Hepatocyte (in vitro differentiated cells): ENCODE measurements at regions not wholly inside any gene's neighbourhood (a gene's known extent, or its start where the extent isn't known, plus 50 kb on each side); places are given as distances from the start of the nearest gene placed in this dataset.

ENCODE experiments used
- CTCF ChIP-seq: fragments of 200-600 bp; sonication (generic); IDR thresholded peaks from 2 replicates; pipeline ENCODE4 v1.5.1; 2016; ENCODE audit warnings: antibody characterized with exemption, mild to moderate bottlenecking; ENCODE audit not compliant: poor library complexity
- EZH2phosphoT487 ChIP-seq: fragments of 200-600 bp; sonication (generic); IDR thresholded peaks from one replicate; pipeline ENCODE4 v1.6.1; 2018; ENCODE audit warnings: antibody characterized with exemption, mild to moderate bottlenecking, low read depth, moderate library complexity; ENCODE audit not compliant: unreplicated experiment, severe bottlenecking

DNA sequence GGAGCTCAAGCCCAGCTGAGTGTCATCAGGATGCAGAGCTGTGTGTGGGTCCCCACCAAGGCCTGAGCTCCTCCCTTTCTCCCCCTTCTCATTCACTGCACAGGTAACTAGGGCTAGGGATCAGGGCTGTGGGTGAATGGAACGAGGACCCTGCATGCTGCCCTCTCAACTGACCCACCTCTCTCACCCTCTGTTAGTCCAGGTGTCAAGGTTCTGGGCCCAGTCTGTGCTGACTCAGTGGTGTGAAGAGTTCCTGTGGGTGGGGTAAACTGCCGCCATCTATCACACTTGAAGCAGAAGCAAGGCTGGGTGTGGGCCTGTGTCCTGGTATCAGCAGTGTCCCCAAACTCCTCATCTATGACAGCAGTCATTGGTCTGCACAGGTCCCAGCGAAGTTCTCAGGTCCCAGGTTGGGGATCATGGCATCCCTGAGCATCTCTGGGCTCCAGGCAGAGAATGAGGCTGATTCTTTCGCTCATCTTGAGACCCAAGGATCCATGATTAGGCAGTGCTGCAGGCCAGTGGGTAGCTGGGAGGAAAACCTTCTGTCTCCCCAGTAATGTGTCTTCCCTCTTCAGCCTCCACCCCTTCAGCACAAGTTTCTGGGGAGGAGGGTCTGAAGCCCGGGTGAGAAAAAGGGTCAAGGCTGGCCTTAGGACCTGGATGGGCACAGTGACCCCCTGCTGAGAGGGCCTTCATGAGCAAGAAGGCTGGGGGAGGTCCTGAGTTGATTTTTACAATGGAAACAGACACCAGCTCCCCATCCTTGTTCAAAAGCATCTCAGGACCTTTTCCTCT is 109.8 kb downstream of the ZNF280B start:
- TF ChIP-seq CTCF (no peak), EZH2phosphoT487 (no peak)
